ENCODE measurements at regions not wholly inside any gene's neighbourhood (a gene's known extent, or its start where the extent isn't known, plus 50 kb on each side); places are given as distances from the start of the nearest gene placed in this dataset.
A peak's percentile ranks its signal among the peaks of the same experiment; 100 is the strongest.
"Not testable (repeated sequence)": the region's sequence is repeated elsewhere in the genome, so short reads cannot be mapped to it uniquely, and the experiment has no call there.

GRCh38 chr9:24351258-24351657 lies 194.4 kb downstream of the IZUMO3 start:
- DNase-seq (ENCODE audit: low read depth in 2 of 2), result no peak

- DNase-seq (ENCODE audit: low read depth in 2 of 2), result no peak
Measured at GRCh38 chr9:24342457-24342856, 203.2 kb downstream of the IZUMO3 start.

GRCh38 chr9:24333629-24334028 lies 212.1 kb downstream of the IZUMO3 start:
- DNase-seq (ENCODE audit: low read depth in 2 of 2), result no peak

GRCh38 chr9:24298912-24299311 lies 246.8 kb downstream of the IZUMO3 start:
- DNase-seq (ENCODE audit: low read depth in 2 of 2), result no peak

GRCh38 chr9:24297931-24298330 lies 247.8 kb downstream of the IZUMO3 start:
- no peak for DNase-seq (ENCODE audit: low read depth in 2 of 2)

- no peak for DNase-seq (ENCODE audit: low read depth in 2 of 2)
Measured at GRCh38 chr9:24296124-24296523, 249.6 kb downstream of the IZUMO3 start.

- no peak for DNase-seq (ENCODE audit: low read depth in 2 of 2)
Measured at GRCh38 chr9:24293386-24293785, 252.3 kb downstream of the IZUMO3 start.

GRCh38 chr9:24286761-24287160 lies 258.9 kb downstream of the IZUMO3 start:
- DNase-seq (ENCODE audit: low read depth in 2 of 2), result no peak

- DNase-seq (ENCODE audit: low read depth in 2 of 2), result no peak
Measured at GRCh38 chr9:24258626-24259025, 287.1 kb downstream of the IZUMO3 start.

GRCh38 chr9:24257726-24258125 lies 288.0 kb downstream of the IZUMO3 start:
- peak; percentile 40 to 42 for DNase-seq (ENCODE audit: low read depth in 2 of 2)

GRCh38 chr9:24245988-24246387 lies 299.7 kb downstream of the IZUMO3 start:
- no peak for DNase-seq (ENCODE audit: low read depth in 2 of 2)

- DNase-seq (ENCODE audit: low read depth in 2 of 2), result no peak
Measured at GRCh38 chr9:24242576-24242975, 303.1 kb downstream of the IZUMO3 start.

- DNase-seq (ENCODE audit: low read depth in 2 of 2), result no peak
Measured at GRCh38 chr9:24218656-24219055, 327.0 kb downstream of the IZUMO3 start.

GRCh38 chr9:24210641-24211040 lies 335.1 kb downstream of the IZUMO3 start:
- DNase-seq (ENCODE audit: low read depth in 2 of 2), result no peak

GRCh38 chr9:24189986-24190385 lies 355.7 kb downstream of the IZUMO3 start:
- DNase-seq (ENCODE audit: low read depth in 2 of 2), result no peak

GRCh38 chr9:24180572-24180971 lies 354.5 kb upstream of the ELAVL2 start:
- not testable (repeated sequence) for DNase-seq (ENCODE audit: low read depth in 2 of 2)

- DNase-seq (ENCODE audit: low read depth in 2 of 2), result no peak
Measured at GRCh38 chr9:24144796-24145195, 318.8 kb upstream of the ELAVL2 start.

GRCh38 chr9:24135072-24135471 lies 309.0 kb upstream of the ELAVL2 start:
- not testable (repeated sequence) for DNase-seq (ENCODE audit: low read depth in 2 of 2)

GRCh38 chr9:24132244-24132643 lies 306.2 kb upstream of the ELAVL2 start:
- no peak for DNase-seq (ENCODE audit: low read depth in 2 of 2)

- DNase-seq (ENCODE audit: low read depth in 2 of 2), result no peak
Measured at GRCh38 chr9:24127519-24127918, 301.5 kb upstream of the ELAVL2 start.

- DNase-seq (ENCODE audit: low read depth in 2 of 2), result no peak
Measured at GRCh38 chr9:24118190-24118589, 292.1 kb upstream of the ELAVL2 start.

GRCh38 chr9:24096756-24097155 lies 270.7 kb upstream of the ELAVL2 start:
- DNase-seq (ENCODE audit: low read depth in 2 of 2), result no peak

GRCh38 chr9:24095246-24095645 lies 269.2 kb upstream of the ELAVL2 start:
- DNase-seq (ENCODE audit: low read depth in 2 of 2), result no peak

GRCh38 chr9:24090566-24090965 lies 264.5 kb upstream of the ELAVL2 start:
- no peak for DNase-seq (ENCODE audit: low read depth in 2 of 2)

- DNase-seq (ENCODE audit: low read depth in 2 of 2), result no peak
Measured at GRCh38 chr9:24073666-24074065, 247.6 kb upstream of the ELAVL2 start.

Measured in fibroblast of skin of left quadriceps (primary cell).